ENCODE measurements at regions not wholly inside any gene's neighbourhood (a gene's known extent, or its start where the extent isn't known, plus 50 kb on each side); places are given as distances from the start of the nearest gene placed in this dataset.

DNA sequence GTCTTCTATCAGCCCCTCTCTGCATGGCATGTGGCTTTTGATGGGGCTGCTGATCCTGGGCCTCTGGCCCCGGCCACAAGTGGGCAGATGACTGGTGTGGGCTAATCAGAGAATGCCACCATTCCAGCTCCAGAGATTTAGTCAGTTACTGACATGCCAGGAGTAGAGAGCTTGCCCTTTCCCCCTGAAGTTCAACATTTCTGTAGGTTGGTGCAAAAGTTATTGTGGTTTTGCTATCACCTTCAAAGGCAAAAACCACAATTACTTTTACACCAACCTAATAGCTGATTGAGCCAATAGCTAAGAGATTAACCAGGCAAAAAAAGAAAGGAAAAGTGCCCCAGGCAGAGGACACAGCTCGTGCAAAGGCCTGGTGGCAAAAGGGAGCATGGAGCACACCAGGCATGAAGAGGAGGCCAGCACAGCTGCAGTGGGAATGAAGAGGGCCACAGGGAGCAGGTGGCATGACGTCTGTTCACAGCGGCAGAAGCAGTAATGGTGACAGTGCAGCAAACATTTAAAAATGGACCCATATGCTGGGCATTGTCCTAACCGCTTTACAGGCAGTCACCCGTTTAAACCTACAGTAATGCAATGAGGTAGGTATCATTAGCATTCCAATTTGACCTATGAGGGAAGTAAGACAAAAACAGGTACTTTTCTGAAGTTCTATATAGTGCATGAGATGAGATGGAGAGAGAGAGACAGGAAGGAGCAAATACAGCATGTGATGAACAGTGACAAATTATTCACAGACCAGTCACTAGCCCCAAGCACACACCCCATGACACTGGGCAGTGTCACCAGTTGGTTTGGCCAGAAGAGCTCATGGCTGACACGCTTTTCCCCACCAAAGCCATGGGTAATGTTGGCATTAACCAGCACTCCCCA, 373.0 kb upstream of the PROK2 start:
- Histone ChIP-seq H3K27ac (ENCODE audit: insufficient read length, low read depth, low read length) (no peak overlapping the region), H3T11ph (ENCODE audit: low read length) (no peak overlapping the region), H2BK15ac (ENCODE audit: low read depth, low read length) (no peak overlapping the region), H2AFZ (ENCODE audit: low read length) (no peak overlapping the region), H3K4me2 (ENCODE audit: insufficient read depth, insufficient read length, low read length) (no peak overlapping the region), H3K56ac (ENCODE audit: insufficient read length, low read depth, low read length) (no peak overlapping the region), H2BK12ac (ENCODE audit: insufficient read length, low read depth, low read length) (no peak overlapping the region), H3K9me3 (ENCODE audit: control insufficient read depth, low read depth, low read length) (peaks cover 6% of the 10 kb centered on the region), H3K27me3 (ENCODE audit: insufficient read depth, low read length) (no peaks in the 10 kb centered on the region), H3K14ac (ENCODE audit: insufficient read depth, low read length) (no peak overlapping the region; the same call in 1 of the 2 replicates), H4K20me1 (ENCODE audit: control insufficient read depth, insufficient read depth, insufficient read length) (no peaks in the 10 kb centered on the region), H4K5ac (ENCODE audit: insufficient read length, low read depth, low read length) (no peak overlapping the region), H2BK120ac (ENCODE audit: low read depth, low read length, poor library complexity, severe bottlenecking) (no peak overlapping the region), H4K91ac (ENCODE audit: insufficient read length, low read depth, low read length) (no peak overlapping the region), H2AK5ac (ENCODE audit: insufficient read length, low read length) (no peak overlapping the region), H3K18ac (ENCODE audit: insufficient read length, low read depth, low read length) (no peak overlapping the region), H3K23me2 (ENCODE audit: insufficient read length, low read depth, low read length, poor library complexity, severe bottlenecking) (no peaks in the 10 kb centered on the region), H3K79me2 (ENCODE audit: insufficient read depth, low read length) (no peaks in the 10 kb centered on the region), H3K79me1 (ENCODE audit: insufficient read depth, low read depth, low read length, poor library complexity, severe bottlenecking) (no peaks in the 10 kb centered on the region), H4K8ac (replicated peaks; ENCODE audit: insufficient read length, low read depth, low read length) (no peak overlapping the region), H3K4me1 (ENCODE audit: insufficient read depth, low read length) (no peaks in the 10 kb centered on the region), H3K23ac (ENCODE audit: insufficient read length, low read depth, low read length) (no peak overlapping the region), H2BK5ac (ENCODE audit: insufficient read length, low read length) (no peak overlapping the region), H3K9ac (ENCODE audit: extremely low read depth, insufficient read length, low read length) (no peak overlapping the region), H2BK20ac (ENCODE audit: low read depth, low read length, poor library complexity, severe bottlenecking) (no peak overlapping the region), H3K4ac (ENCODE audit: low read depth, low read length) (no peak overlapping the region)
- Mint-ChIP-seq H3K36me3 (ENCODE audit: insufficient read depth in 1 of 3, low read depth in 3 of 3) (peaks cover 0 to 3% (median 0%) of the 10 kb centered on the region in 3 experiments; a peak in 3 of 7 replicates), H3K27ac (no peak overlapping the region), H3K4me3 (no peak overlapping the region), H3K9me3 (no peaks in the 10 kb centered on the region; a peak in 1 of 5 replicates), H3K27me3 (ENCODE audit: low read depth) (peaks cover 1% of the 10 kb centered on the region; the same call in 1 of the 2 replicates), H3K4me1 (peaks cover 7 to 26% of the 10 kb centered on the region in 2 experiments)
- WGBS (ENCODE audit: extremely low coverage, insufficient read length, low lambda C conversion rate), result no CpG with 5 or more reads among the region's 7 CpGs
- TF ChIP-seq, protein P1, sequence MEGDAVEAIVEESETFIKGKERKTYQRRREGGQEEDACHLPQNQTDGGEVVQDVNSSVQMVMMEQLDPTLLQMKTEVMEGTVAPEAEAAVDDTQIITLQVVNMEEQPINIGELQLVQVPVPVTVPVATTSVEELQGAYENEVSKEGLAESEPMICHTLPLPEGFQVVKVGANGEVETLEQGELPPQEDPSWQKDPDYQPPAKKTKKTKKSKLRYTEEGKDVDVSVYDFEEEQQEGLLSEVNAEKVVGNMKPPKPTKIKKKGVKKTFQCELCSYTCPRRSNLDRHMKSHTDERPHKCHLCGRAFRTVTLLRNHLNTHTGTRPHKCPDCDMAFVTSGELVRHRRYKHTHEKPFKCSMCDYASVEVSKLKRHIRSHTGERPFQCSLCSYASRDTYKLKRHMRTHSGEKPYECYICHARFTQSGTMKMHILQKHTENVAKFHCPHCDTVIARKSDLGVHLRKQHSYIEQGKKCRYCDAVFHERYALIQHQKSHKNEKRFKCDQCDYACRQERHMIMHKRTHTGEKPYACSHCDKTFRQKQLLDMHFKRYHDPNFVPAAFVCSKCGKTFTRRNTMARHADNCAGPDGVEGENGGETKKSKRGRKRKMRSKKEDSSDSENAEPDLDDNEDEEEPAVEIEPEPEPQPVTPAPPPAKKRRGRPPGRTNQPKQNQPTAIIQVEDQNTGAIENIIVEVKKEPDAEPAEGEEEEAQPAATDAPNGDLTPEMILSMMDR (conservative IDR thresholded peaks at IDR 0.05), result no peak; the same call in 2 of the 3 replicates
- DNase-seq, result no peak

All from H9 (cell line).